ENCODE measurements at regions not wholly inside any gene's neighbourhood (a gene's known extent, or its start where the extent isn't known, plus 50 kb on each side); places are given as distances from the start of the nearest gene placed in this dataset.

DNA sequence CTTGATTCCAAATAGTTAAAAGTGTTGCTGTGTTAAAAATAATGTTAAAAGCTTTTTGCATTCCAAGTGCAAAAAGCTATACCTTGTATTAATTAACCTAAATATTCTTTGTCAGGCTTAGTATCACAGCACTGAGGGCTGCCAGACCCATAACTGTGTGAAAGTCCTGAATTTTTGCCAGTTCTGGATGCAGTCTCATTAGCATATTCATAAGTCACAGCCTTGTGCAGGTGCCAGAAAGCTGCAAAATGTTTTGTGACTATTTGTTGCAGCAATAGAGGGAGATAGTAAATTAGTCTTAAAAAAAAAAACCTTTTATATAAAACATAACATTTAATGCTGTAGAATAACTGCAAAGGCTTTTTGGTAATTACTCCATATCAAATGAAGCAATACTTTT, 56.6 kb downstream of the SLITRK1 start:
- H3K27me3 ChIP-seq (ENCODE audit: control insufficient read depth in 2 of 2, insufficient read depth in 1 of 2, low read length in 1 of 2): no peaks in the 10 kb centered on the region
- H3K27ac ChIP-seq (ENCODE audit: low read depth in 1 of 2, low read length in 1 of 2): no peak overlapping the region
- DNase-seq (ENCODE audit: low read depth in 6 of 9, low spot score in 9 of 9): no peak
- H3K4me3 ChIP-seq (ENCODE audit: low read length in 2 of 2): no peak overlapping the region
- H3K4me1 ChIP-seq (ENCODE audit: control insufficient read depth in 2 of 2, insufficient read depth in 2 of 2, low read length in 2 of 2): no peaks in the 10 kb centered on the region
- no peaks in the 10 kb centered on the region for H3K36me3 ChIP-seq (ENCODE audit: control insufficient read depth in 2 of 2, insufficient read depth in 2 of 2, low read length in 1 of 2)
- H3K9me3 ChIP-seq (ENCODE audit: control insufficient read depth in 2 of 2, insufficient read depth in 1 of 2, low read length in 1 of 2): peaks cover 0 to 16% of the 10 kb centered on the region in 2 donors

DNA sequence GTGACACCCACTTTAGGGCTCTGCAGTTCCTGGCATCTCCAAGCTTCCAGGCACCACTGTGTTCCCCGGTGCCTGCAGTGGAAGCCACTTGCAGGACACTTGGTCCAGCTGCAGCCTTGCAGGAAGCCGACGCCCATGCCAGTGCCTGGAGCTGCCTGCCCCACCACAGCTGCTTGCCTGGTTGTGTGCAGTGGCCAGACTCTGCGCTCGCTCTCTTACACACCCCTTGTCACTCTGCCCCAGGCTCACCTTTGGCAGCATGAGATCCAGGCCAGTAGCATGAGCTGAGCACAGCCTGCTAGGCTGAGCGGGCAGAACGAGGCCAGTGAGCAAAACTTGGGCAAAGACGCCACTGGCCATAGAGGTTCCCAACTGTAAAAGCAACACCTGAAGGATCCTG, 57.7 kb downstream of the SLITRK1 start:
- Histone ChIP-seq H3K27ac (ENCODE audit: low read depth in 1 of 2, low read length in 1 of 2) (no peak overlapping the region), H3K36me3 (ENCODE audit: control insufficient read depth in 2 of 2, insufficient read depth in 2 of 2, low read length in 1 of 2) (no peaks in the 10 kb centered on the region), H3K27me3 (ENCODE audit: control insufficient read depth in 2 of 2, insufficient read depth in 1 of 2, low read length in 1 of 2) (no peaks in the 10 kb centered on the region), H3K4me3 (ENCODE audit: low read length in 2 of 2) (no peak overlapping the region), H3K4me1 (ENCODE audit: control insufficient read depth in 2 of 2, insufficient read depth in 2 of 2, low read length in 2 of 2) (no peaks in the 10 kb centered on the region), H3K9me3 (ENCODE audit: control insufficient read depth in 2 of 2, insufficient read depth in 1 of 2, low read length in 1 of 2) (peaks cover 0 to 16% of the 10 kb centered on the region in 2 donors)
- 98% methylated on average over 8 of the region's 8 CpGs for whole genome bisulfite sequencing
- no peak for DNase-seq (ENCODE audit: low read depth in 6 of 9, low spot score in 9 of 9)

DNA sequence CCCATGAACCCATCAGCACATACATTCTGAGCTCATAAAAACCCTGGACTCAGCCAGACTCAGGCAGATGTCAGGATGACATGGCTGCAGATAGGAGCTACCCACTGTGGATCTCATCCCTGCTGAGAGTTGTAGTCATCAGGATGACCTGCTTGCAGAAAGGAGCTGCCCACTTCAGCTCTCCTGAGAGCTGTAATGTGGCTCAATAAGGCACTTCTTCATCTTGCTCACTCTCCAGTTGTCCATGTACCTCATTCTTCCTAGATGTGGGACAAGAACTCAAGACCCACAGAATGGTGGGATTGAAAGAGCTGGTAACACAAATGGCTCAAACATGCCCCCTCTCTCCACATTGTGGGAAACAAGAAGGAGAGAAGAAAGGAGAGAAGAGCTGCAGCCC, 58.2 kb downstream of the SLITRK1 start:
- Histone ChIP-seq H3K4me3 (ENCODE audit: low read length in 2 of 2) (no peak overlapping the region), H3K9me3 (ENCODE audit: control insufficient read depth in 2 of 2, insufficient read depth in 1 of 2, low read length in 1 of 2) (peaks cover 0 to 16% of the 10 kb centered on the region in 2 donors), H3K36me3 (ENCODE audit: control insufficient read depth in 2 of 2, insufficient read depth in 2 of 2, low read length in 1 of 2) (no peaks in the 10 kb centered on the region), H3K27ac (ENCODE audit: low read depth in 1 of 2, low read length in 1 of 2) (no peak overlapping the region), H3K27me3 (ENCODE audit: control insufficient read depth in 2 of 2, insufficient read depth in 1 of 2, low read length in 1 of 2) (no peaks in the 10 kb centered on the region), H3K4me1 (ENCODE audit: control insufficient read depth in 2 of 2, insufficient read depth in 2 of 2, low read length in 2 of 2) (no peaks in the 10 kb centered on the region)
- no peak for DNase-seq (ENCODE audit: low read depth in 6 of 9, low spot score in 9 of 9)

DNA sequence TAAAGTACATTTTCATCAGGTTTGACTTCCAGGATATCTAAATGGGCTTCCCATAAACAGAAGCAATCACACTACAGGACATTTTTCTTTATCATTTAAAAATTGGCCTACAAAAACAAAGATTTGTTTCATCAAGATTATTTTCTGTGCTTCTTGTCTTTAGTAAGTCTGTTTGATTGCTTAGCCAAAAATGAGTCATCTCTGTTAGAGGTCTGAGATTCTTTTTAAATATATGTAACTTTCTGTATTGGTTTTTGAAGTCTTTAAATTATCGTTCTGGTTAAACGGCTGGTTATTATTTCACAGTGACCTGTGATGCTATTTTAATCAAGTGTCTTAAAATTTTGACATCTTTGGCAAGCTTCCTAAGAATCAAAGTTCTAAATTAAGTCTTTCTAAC, 62.7 kb downstream of the SLITRK1 start:
- H3K36me3 ChIP-seq (ENCODE audit: control insufficient read depth in 2 of 2, insufficient read depth in 2 of 2, low read length in 1 of 2): no peaks in the 10 kb centered on the region
- peaks cover 0 to 15% of the 10 kb centered on the region in 2 donors for H3K9me3 ChIP-seq (ENCODE audit: control insufficient read depth in 2 of 2, insufficient read depth in 1 of 2, low read length in 1 of 2)
- H3K4me3 ChIP-seq (ENCODE audit: low read length in 2 of 2): no peak overlapping the region
- no peaks in the 10 kb centered on the region for H3K27me3 ChIP-seq (ENCODE audit: control insufficient read depth in 2 of 2, insufficient read depth in 1 of 2, low read length in 1 of 2)
- H3K4me1 ChIP-seq (ENCODE audit: control insufficient read depth in 2 of 2, insufficient read depth in 2 of 2, low read length in 2 of 2): no peaks in the 10 kb centered on the region
- no peak for DNase-seq (ENCODE audit: low read depth in 6 of 9, low spot score in 9 of 9)
- 92% methylated on average over 2 of the region's 2 CpGs for WGBS
- H3K27ac ChIP-seq (ENCODE audit: low read depth in 1 of 2, low read length in 1 of 2): no peak overlapping the region

DNA sequence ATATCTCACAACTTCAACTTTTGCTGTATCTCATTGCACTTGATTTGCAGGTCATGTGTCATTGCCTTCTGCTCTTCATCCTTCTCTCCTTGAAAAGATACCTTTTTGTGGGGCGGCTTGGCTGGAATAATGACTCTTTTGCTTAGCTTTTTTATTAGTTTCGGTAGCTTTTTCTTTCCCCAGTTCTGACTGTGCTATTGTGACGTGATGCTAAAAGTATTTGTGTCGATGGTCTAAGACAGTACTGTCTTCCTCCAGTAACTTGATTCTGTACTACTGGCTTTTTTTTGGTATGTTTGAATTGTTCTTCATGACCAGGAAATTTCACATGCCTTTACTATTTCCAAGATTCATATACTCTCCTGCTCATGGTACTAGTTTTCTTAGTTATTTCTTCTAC, 63.1 kb downstream of the SLITRK1 start:
- Histone ChIP-seq H3K36me3 (ENCODE audit: control insufficient read depth in 2 of 2, insufficient read depth in 2 of 2, low read length in 1 of 2) (no peaks in the 10 kb centered on the region), H3K27me3 (ENCODE audit: control insufficient read depth in 2 of 2, insufficient read depth in 1 of 2, low read length in 1 of 2) (no peaks in the 10 kb centered on the region), H3K27ac (ENCODE audit: low read depth in 1 of 2, low read length in 1 of 2) (no peak overlapping the region), H3K4me3 (ENCODE audit: low read length in 2 of 2) (no peak overlapping the region), H3K9me3 (ENCODE audit: control insufficient read depth in 2 of 2, insufficient read depth in 1 of 2, low read length in 1 of 2) (peaks cover 0 to 11% of the 10 kb centered on the region in 2 donors), H3K4me1 (ENCODE audit: control insufficient read depth in 2 of 2, insufficient read depth in 2 of 2, low read length in 2 of 2) (no peaks in the 10 kb centered on the region)
- 91% methylated on average over 4 of the region's 4 CpGs for whole genome bisulfite sequencing
- no peak for DNase-seq (ENCODE audit: low read depth in 6 of 9, low spot score in 9 of 9)

DNA sequence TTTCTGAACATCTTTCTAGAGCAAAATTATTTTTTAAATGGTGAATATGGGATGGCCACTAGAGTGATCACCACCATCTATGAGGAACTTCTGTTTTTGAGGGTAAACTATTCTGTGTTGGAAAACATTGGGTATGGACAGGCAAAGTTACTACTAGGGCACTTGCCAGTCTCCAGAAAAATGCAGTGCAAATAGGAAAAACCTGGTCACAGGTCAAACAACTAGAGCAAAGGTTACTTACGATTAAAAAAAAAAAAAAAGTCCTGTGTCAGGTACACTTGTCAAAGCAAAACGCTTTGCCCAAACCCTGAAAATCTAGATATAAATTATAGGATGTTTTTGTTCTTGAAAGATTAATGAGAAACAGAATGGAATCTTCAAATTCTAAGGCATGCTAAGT, 66.2 kb downstream of the SLITRK1 start:
- H3K4me3 ChIP-seq (ENCODE audit: low read length in 2 of 2): no peak overlapping the region
- DNase-seq (ENCODE audit: low read depth in 6 of 9, low spot score in 9 of 9): no peak
- H3K36me3 ChIP-seq (ENCODE audit: control insufficient read depth in 2 of 2, insufficient read depth in 2 of 2, low read length in 1 of 2): no peaks in the 10 kb centered on the region

DNA sequence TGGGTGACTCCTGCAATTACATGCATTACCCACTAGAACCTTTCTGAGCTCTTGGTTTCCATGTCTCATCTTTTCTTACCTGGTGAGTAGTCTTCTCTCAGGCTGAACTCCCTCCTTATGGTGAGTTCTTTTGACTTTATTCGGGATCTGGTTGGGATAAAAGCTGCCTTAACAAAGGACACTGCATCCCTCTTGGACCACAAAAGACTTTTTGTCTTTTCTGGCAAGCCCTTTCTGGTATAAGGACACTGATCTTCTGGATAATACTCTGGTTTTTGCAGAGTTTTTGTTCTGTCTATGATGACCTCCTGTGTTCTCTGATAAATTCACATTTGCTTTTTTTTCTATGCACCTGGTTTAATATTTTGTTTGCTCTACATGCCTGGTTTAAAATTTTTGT, 66.7 kb downstream of the SLITRK1 start:
- no peak overlapping the region for H3K27ac ChIP-seq (ENCODE audit: low read depth in 1 of 2, low read length in 1 of 2)
- WGBS: 92% methylated on average over 1 of the region's 1 CpG
- H3K9me3 ChIP-seq (ENCODE audit: control insufficient read depth in 2 of 2, insufficient read depth in 1 of 2, low read length in 1 of 2): no peaks in the 10 kb centered on the region
- no peaks in the 10 kb centered on the region for H3K27me3 ChIP-seq (ENCODE audit: control insufficient read depth in 2 of 2, insufficient read depth in 1 of 2, low read length in 1 of 2)
- no peak overlapping the region for H3K4me3 ChIP-seq (ENCODE audit: low read length in 2 of 2)
- DNase-seq (ENCODE audit: low read depth in 6 of 9, low spot score in 9 of 9): no peak
- H3K36me3 ChIP-seq (ENCODE audit: control insufficient read depth in 2 of 2, insufficient read depth in 2 of 2, low read length in 1 of 2): no peaks in the 10 kb centered on the region
- H3K4me1 ChIP-seq (ENCODE audit: control insufficient read depth in 2 of 2, insufficient read depth in 2 of 2, low read length in 2 of 2): no peaks in the 10 kb centered on the region

More for the DNA sequence above, 66.2 kb downstream of the SLITRK1 start:
- H3K9me3 ChIP-seq (ENCODE audit: control insufficient read depth in 2 of 2, insufficient read depth in 1 of 2, low read length in 1 of 2): no peaks in the 10 kb centered on the region
- H3K27ac ChIP-seq (ENCODE audit: low read depth in 1 of 2, low read length in 1 of 2): no peak overlapping the region
- H3K27me3 ChIP-seq (ENCODE audit: control insufficient read depth in 2 of 2, insufficient read depth in 1 of 2, low read length in 1 of 2): no peaks in the 10 kb centered on the region
- H3K4me1 ChIP-seq (ENCODE audit: control insufficient read depth in 2 of 2, insufficient read depth in 2 of 2, low read length in 2 of 2): no peaks in the 10 kb centered on the region
- WGBS: 97% methylated on average over 2 of the region's 2 CpGs

DNA sequence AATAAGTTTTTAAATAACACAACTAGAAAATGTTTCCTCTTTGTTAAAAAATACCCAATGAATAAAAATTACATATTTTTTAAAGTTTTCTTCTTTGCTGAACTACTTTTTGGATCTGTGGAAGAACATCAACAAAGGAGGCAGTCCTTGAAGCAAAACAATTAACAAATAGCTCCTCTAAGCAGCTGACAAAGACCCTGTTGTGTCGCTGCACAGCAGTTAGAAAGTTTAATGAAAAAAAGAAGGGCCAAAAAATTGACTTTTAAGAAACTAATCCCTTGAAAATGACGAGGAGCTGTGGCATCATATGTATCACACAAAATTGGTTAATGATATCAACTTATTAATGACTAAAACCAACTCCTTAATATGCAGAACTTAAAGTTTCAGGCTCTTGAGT, 72.1 kb downstream of the SLITRK1 start:
- Histone ChIP-seq H3K4me1 (ENCODE audit: control insufficient read depth in 2 of 2, insufficient read depth in 2 of 2, low read length in 2 of 2) (no peaks in the 10 kb centered on the region), H3K9me3 (ENCODE audit: control insufficient read depth in 2 of 2, insufficient read depth in 1 of 2, low read length in 1 of 2) (no peaks in the 10 kb centered on the region), H3K36me3 (ENCODE audit: control insufficient read depth in 2 of 2, insufficient read depth in 2 of 2, low read length in 1 of 2) (no peaks in the 10 kb centered on the region), H3K27me3 (ENCODE audit: control insufficient read depth in 2 of 2, insufficient read depth in 1 of 2, low read length in 1 of 2) (no peaks in the 10 kb centered on the region), H3K4me3 (ENCODE audit: low read length in 2 of 2) (no peak overlapping the region), H3K27ac (ENCODE audit: low read depth in 1 of 2, low read length in 1 of 2) (no peak overlapping the region)
- WGBS: 85% methylated on average over 2 of the region's 2 CpGs
- no peak for DNase-seq (ENCODE audit: low read depth in 6 of 9, low spot score in 9 of 9)

DNA sequence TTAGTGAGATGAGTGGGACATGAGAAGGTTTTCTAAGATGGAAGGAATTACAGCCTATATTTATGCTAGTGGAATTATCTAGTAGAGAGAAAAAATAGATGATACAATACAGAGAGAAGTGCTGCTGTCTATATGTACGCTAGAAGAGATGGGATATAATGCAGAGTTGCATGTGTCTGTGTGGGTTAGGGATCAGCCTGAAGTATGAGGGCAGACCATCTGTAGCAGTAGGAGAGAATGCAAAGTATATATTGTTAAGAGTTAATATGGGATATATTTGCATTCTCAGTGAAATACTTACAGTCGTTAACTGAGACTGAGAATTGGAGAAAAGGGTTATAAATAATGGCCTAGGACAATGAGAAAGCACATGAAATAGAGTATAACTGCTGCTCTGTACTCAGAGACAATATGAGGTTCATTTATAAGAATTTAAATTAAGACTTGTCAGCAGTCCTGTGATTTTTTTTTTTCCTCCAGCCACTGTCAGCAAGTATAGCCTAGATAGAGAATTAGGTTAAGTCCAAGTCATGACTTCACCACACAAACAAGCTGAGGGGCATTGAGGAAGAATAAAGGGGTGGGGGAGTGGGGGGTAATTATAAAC, 77.8 kb downstream of the SLITRK1 start:
- DNase-seq (ENCODE audit: low read depth in 6 of 9, low spot score in 9 of 9): no peak
- H3K27me3 ChIP-seq (ENCODE audit: control insufficient read depth in 2 of 2, insufficient read depth in 1 of 2, low read length in 1 of 2): no peaks in the 10 kb centered on the region
- no peak overlapping the region for H3K27ac ChIP-seq (ENCODE audit: low read depth in 1 of 2, low read length in 1 of 2)
- WGBS: 94% methylated on average over 2 of the region's 2 CpGs
- H3K36me3 ChIP-seq (ENCODE audit: control insufficient read depth in 2 of 2, insufficient read depth in 2 of 2, low read length in 1 of 2): no peaks in the 10 kb centered on the region
- no peaks in the 10 kb centered on the region for H3K9me3 ChIP-seq (ENCODE audit: control insufficient read depth in 2 of 2, insufficient read depth in 1 of 2, low read length in 1 of 2)
- no peaks in the 10 kb centered on the region for H3K4me1 ChIP-seq (ENCODE audit: control insufficient read depth in 2 of 2, insufficient read depth in 2 of 2, low read length in 2 of 2)
- no peak overlapping the region for H3K4me3 ChIP-seq (ENCODE audit: low read length in 2 of 2)

DNA sequence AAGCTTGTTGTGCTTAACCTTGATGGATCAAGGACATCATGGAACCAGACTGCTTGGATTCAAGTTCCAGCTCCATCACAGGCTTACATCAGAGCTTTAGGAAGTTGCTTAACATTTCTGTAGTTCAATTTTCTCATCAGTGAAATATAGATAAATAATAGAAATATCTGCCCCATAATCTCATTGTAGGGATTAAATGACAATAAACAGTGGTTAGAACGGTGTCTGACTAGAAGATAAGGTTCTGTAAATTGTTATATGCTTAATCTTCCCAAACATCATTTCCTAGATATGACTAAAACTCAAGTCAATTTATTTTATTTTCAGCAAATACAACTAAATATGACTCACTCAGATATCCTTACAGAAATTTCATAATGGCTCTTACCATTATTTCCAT, 83.5 kb downstream of the SLITRK1 start:
- peaks cover 0 to 2% of the 10 kb centered on the region in 2 donors for H3K9me3 ChIP-seq (ENCODE audit: control insufficient read depth in 2 of 2, insufficient read depth in 1 of 2, low read length in 1 of 2)
- 94% methylated on average over 1 of the region's 1 CpG for WGBS
- H3K27ac ChIP-seq (ENCODE audit: low read depth in 1 of 2, low read length in 1 of 2): no peak overlapping the region
- DNase-seq (ENCODE audit: low read depth in 6 of 9, low spot score in 9 of 9): no peak
- no peaks in the 10 kb centered on the region for H3K27me3 ChIP-seq (ENCODE audit: control insufficient read depth in 2 of 2, insufficient read depth in 1 of 2, low read length in 1 of 2)
- H3K36me3 ChIP-seq (ENCODE audit: control insufficient read depth in 2 of 2, insufficient read depth in 2 of 2, low read length in 1 of 2): no peaks in the 10 kb centered on the region
- no peak overlapping the region for H3K4me3 ChIP-seq (ENCODE audit: low read length in 2 of 2)
- no peaks in the 10 kb centered on the region for H3K4me1 ChIP-seq (ENCODE audit: control insufficient read depth in 2 of 2, insufficient read depth in 2 of 2, low read length in 2 of 2)

Measured in thymus (tissue), 11 donors.